H9 (cell line): ENCODE measurements at regions not wholly inside any gene's neighbourhood (a gene's known extent, or its start where the extent isn't known, plus 50 kb on each side); places are given as distances from the start of the nearest gene placed in this dataset.

Experiments
- DNase-seq: peaks from one replicate; pipeline ENCODE4 v3.0.0-alpha.2; 2017
- H2AFZ ChIP-seq: one replicate; pipeline ENCODE4 v1.6.1; 2013; ENCODE audit warnings: mild to moderate bottlenecking, low read length, control low read depth, moderate library complexity
- H2AK5ac ChIP-seq: 2 replicates; pipeline ENCODE4 v1.6.1; 2013; ENCODE audit warnings: low read length, control low read depth, mixed read lengths; ENCODE audit not compliant: insufficient read length
- H2BK120ac ChIP-seq: one replicate; pipeline ENCODE4 v1.6.1; 2013; ENCODE audit warnings: low read depth, mild to moderate bottlenecking, low read length, control low read depth, inconsistent platforms; ENCODE audit not compliant: poor library complexity, severe bottlenecking
- H2BK12ac ChIP-seq: 2 replicates; pipeline ENCODE4 v1.6.1; 2013; ENCODE audit warnings: low read length, control low read depth, mixed read lengths, low read depth; ENCODE audit not compliant: insufficient read length
- H2BK15ac ChIP-seq: 2 replicates; pipeline ENCODE4 v1.6.1; 2013; ENCODE audit warnings: low read depth, low read length, control low read depth
- H2BK20ac ChIP-seq: one replicate; pipeline ENCODE4 v1.6.1; 2013; ENCODE audit warnings: low read depth, mild to moderate bottlenecking, low read length, control low read depth, inconsistent platforms; ENCODE audit not compliant: poor library complexity, severe bottlenecking
- H2BK5ac ChIP-seq: 2 replicates; pipeline ENCODE4 v1.6.1; 2013; ENCODE audit warnings: low read length, control low read depth, mixed read lengths; ENCODE audit not compliant: insufficient read length
- H3K14ac ChIP-seq: 2 replicates; pipeline ENCODE4 v1.6.1; 2013; ENCODE audit warnings: low read length, control low read depth; ENCODE audit not compliant: insufficient read depth
- H3K18ac ChIP-seq: 2 replicates; pipeline ENCODE4 v1.6.1; 2013; ENCODE audit warnings: low read depth, mild to moderate bottlenecking, mixed read lengths, low read length, control low read depth; ENCODE audit not compliant: insufficient read length
- H3K23ac ChIP-seq: 2 replicates; pipeline ENCODE4 v1.6.1; 2013; ENCODE audit warnings: low read length, control low read depth, mixed read lengths, low read depth; ENCODE audit not compliant: insufficient read length
- H3K23me2 ChIP-seq: 2 replicates; pipeline ENCODE4 v1.6.1; 2013; ENCODE audit warnings: low read depth, mild to moderate bottlenecking, mixed read lengths, low read length, control low read depth; ENCODE audit not compliant: insufficient read length, poor library complexity, severe bottlenecking
- H3K27ac ChIP-seq: 2 replicates; pipeline ENCODE4 v1.5.1; 2013; ENCODE audit warnings: low read length, control low read depth, mixed read lengths, low read depth; ENCODE audit not compliant: insufficient read length
- H3K27me3 ChIP-seq: 2 replicates; pipeline ENCODE4 v1.6.1; 2013; ENCODE audit warnings: low read length, control low read depth, inconsistent platforms; ENCODE audit not compliant: insufficient read depth
- H3K4ac ChIP-seq: 2 replicates; pipeline ENCODE4 v1.6.1; 2013; ENCODE audit warnings: low read depth, mild to moderate bottlenecking, control low read depth, inconsistent platforms, low read length, moderate library complexity
- H3K4me1 ChIP-seq: 2 replicates; pipeline ENCODE4 v1.6.1; 2013; ENCODE audit warnings: low read length, control low read depth, inconsistent platforms; ENCODE audit not compliant: insufficient read depth
- H3K4me2 ChIP-seq: 2 replicates; pipeline ENCODE4 v1.6.1; 2013; ENCODE audit warnings: low read length, control low read depth, mixed read lengths; ENCODE audit not compliant: insufficient read length, insufficient read depth
- H3K56ac ChIP-seq: 2 replicates; pipeline ENCODE4 v1.6.1; 2013; ENCODE audit warnings: low read depth, mild to moderate bottlenecking, mixed read lengths, low read length, control low read depth; ENCODE audit not compliant: insufficient read length
- H3K79me1 ChIP-seq: 2 replicates; pipeline ENCODE4 v1.6.1; 2013; ENCODE audit warnings: low read depth, mild to moderate bottlenecking, moderate library complexity, low read length, control low read depth, inconsistent platforms; ENCODE audit not compliant: insufficient read depth, poor library complexity, severe bottlenecking
- H3K79me2 ChIP-seq: 2 replicates; pipeline ENCODE4 v1.6.1; 2013; ENCODE audit warnings: low read length, control low read depth, inconsistent platforms; ENCODE audit not compliant: insufficient read depth
- H3K9ac ChIP-seq: 2 replicates; pipeline ENCODE4 v1.6.1; 2013; ENCODE audit warnings: low read length, control low read depth, mixed read lengths; ENCODE audit not compliant: insufficient read length; ENCODE audit errors: extremely low read depth
- H3K9me3 ChIP-seq: one replicate; pipeline ENCODE4 v1.6.1; 2013; ENCODE audit warnings: low read depth, low read length, inconsistent platforms; ENCODE audit not compliant: control insufficient read depth
- H3T11ph ChIP-seq: one replicate; pipeline ENCODE4 v1.6.1; 2013; ENCODE audit warnings: mild to moderate bottlenecking, low read length, control low read depth, inconsistent platforms
- H4K20me1 ChIP-seq: one replicate; pipeline ENCODE4 v1.6.1; 2013; ENCODE audit not compliant: control insufficient read depth, insufficient read length, insufficient read depth
- H4K5ac ChIP-seq: 2 replicates; pipeline ENCODE4 v1.6.1; 2013; ENCODE audit warnings: low read depth, mild to moderate bottlenecking, mixed read lengths, low read length, control low read depth; ENCODE audit not compliant: insufficient read length
- H4K8ac ChIP-seq: replicated peaks from 2 replicates; pipeline ENCODE4 v1.6.1; 2013; ENCODE audit warnings: low read length, control low read depth, mixed read lengths, low read depth; ENCODE audit not compliant: insufficient read length
- H4K91ac ChIP-seq: 2 replicates; pipeline ENCODE4 v1.6.1; 2013; ENCODE audit warnings: low read depth, mild to moderate bottlenecking, moderate library complexity, mixed read lengths, low read length, control low read depth; ENCODE audit not compliant: insufficient read length
- H3K27ac Mint-ChIP-seq, 3 experiments: 2 replicates in 2 of 3; 3 replicates in 1 of 3; pipeline ENCODE4 v1.8.0; 2020 to 2021; ENCODE audit warnings: mixed read lengths in 3 of 3, mild to moderate bottlenecking in 1 of 3, moderate library complexity in 1 of 3
- H3K27me3 Mint-ChIP-seq: 2 replicates; pipeline ENCODE4 v1.8.0; 2021; ENCODE audit warnings: low read depth, mild to moderate bottlenecking, moderate library complexity, mixed read lengths
- H3K36me3 Mint-ChIP-seq, 3 experiments: 2 replicates in 2 of 3; 3 replicates in 1 of 3; pipeline ENCODE4 v1.8.0; 2020 to 2021; ENCODE audit warnings: low read depth in 3 of 3, mixed read lengths in 3 of 3; ENCODE audit not compliant: insufficient read depth in 1 of 3
- H3K4me1 Mint-ChIP-seq, 2 experiments: 2 replicates each; pipeline ENCODE4 v1.8.0; 2020; ENCODE audit warnings: mixed read lengths in 2 of 2
- H3K4me3 Mint-ChIP-seq, 2 experiments: 2 replicates in 1 of 2; 3 replicates in 1 of 2; pipeline ENCODE4 v1.8.0; 2020 to 2021; ENCODE audit warnings: mild to moderate bottlenecking in 2 of 2, mixed read lengths in 2 of 2, moderate library complexity in 1 of 2
- H3K9me3 Mint-ChIP-seq, 2 experiments: 2 replicates in 1 of 2; 3 replicates in 1 of 2; pipeline ENCODE4 v1.8.0; 2020; ENCODE audit warnings: mild to moderate bottlenecking in 2 of 2, mixed read lengths in 2 of 2, moderate library complexity in 1 of 2
- CTCF ChIP-seq: fragments of 200-600 bp; sonication (generic); conservative IDR thresholded peaks from 3 replicates; pipeline ENCODE4 v1.8.0; 2021; ENCODE audit warnings: antibody characterized with exemption, mild to moderate bottlenecking
- WGBS: extraction: QIAGEN DNeasy Blood & Tissue Kit; methylation state at CpG from one replicate; pipeline ENCODE4 v1.1.7; 2013; ENCODE audit warnings: missing lambda C conversion rate, low lambda C conversion rate, mixed read lengths; ENCODE audit not compliant: insufficient read length; ENCODE audit errors: extremely low coverage; 5-methylcytosine and 5-hydroxymethylcytosine counted together

- H3K27me3 ChIP-seq, result no peaks in the 10 kb centered on the region
- no peak overlapping the region for H4K8ac ChIP-seq
- no peak overlapping the region for H3K4ac ChIP-seq
- H2AK5ac ChIP-seq, result no peak overlapping the region
- H3K9me3 ChIP-seq, result no peaks in the 10 kb centered on the region
- H3K27me3 Mint-ChIP-seq, result no peaks in the 10 kb centered on the region; the same call in 1 of the 2 replicates
- no peak for TF ChIP-seq CTCF
- no peaks in the 10 kb centered on the region; a peak in 1 of 7 replicates for H3K36me3 Mint-ChIP-seq
- H4K91ac ChIP-seq, result no peak overlapping the region
- no peak overlapping the region for H3K23ac ChIP-seq
- H2BK20ac ChIP-seq, result no peak overlapping the region
- no peak overlapping the region for H3K56ac ChIP-seq
- H2AFZ ChIP-seq, result no peak overlapping the region
- no peak for DNase-seq
- peaks cover 10% of the 10 kb centered on the region in 2 experiments for H3K4me1 Mint-ChIP-seq
- H4K20me1 ChIP-seq, result no peaks in the 10 kb centered on the region
- no peak overlapping the region for H3K27ac Mint-ChIP-seq
- H4K5ac ChIP-seq, result no peak overlapping the region
- H2BK12ac ChIP-seq, result no peak overlapping the region
- no peak overlapping the region for H3K14ac ChIP-seq
- no peak overlapping the region for H3K18ac ChIP-seq
- H3T11ph ChIP-seq, result no peak overlapping the region
- H3K4me2 ChIP-seq, result no peak overlapping the region
- H3K23me2 ChIP-seq, result no peaks in the 10 kb centered on the region
- H3K27ac ChIP-seq, result no peak overlapping the region
- no peaks in the 10 kb centered on the region for H3K79me1 ChIP-seq
- H3K4me3 Mint-ChIP-seq, result no peak overlapping the region
- no peak overlapping the region for H3K9ac ChIP-seq
- no peak overlapping the region for H2BK15ac ChIP-seq
- H3K79me2 ChIP-seq, result no peaks in the 10 kb centered on the region
- no CpG with 5 or more reads among the region's 4 CpGs for WGBS
- H3K9me3 Mint-ChIP-seq, result no peaks in the 10 kb centered on the region
- H2BK5ac ChIP-seq, result no peak overlapping the region
- H2BK120ac ChIP-seq, result no peak overlapping the region
- H3K4me1 ChIP-seq, result no peaks in the 10 kb centered on the region; the same call in 1 of the 2 replicates
Observed at GRCh38 chr2:59921743-59922142, 631.7 kb downstream of the BCL11A start.
